Parathyroid adenoma (tissue), 2 donors: ENCODE measurements at regions not wholly inside any gene's neighbourhood (a gene's known extent, or its start where the extent isn't known, plus 50 kb on each side); places are given as distances from the start of the nearest gene placed in this dataset.

Experiments used
- H2AFZ ChIP-seq: fragments of 300-600 bp; sonication (generic); one replicate; pipeline ENCODE4 v1.7.0; 2017; ENCODE audit warnings: antibody characterized with exemption, mild to moderate bottlenecking
- H3K27ac ChIP-seq: fragments of 300-600 bp; sonication (generic); one replicate; pipeline ENCODE4 v1.7.0; 2017
- H3K27me3 ChIP-seq: fragments of 300-600 bp; sonication (generic); one replicate; pipeline ENCODE4 v1.7.0; 2017; ENCODE audit warnings: low read length; ENCODE audit not compliant: control insufficient read depth, insufficient read depth
- H3K36me3 ChIP-seq: fragments of 300-600 bp; sonication (generic); one replicate; pipeline ENCODE4 v1.7.0; 2017; ENCODE audit warnings: low read length; ENCODE audit not compliant: control insufficient read depth, insufficient read depth
- H3K4me1 ChIP-seq: fragments of 300-600 bp; sonication (generic); one replicate; pipeline ENCODE4 v1.7.0; 2017; ENCODE audit warnings: control low read depth
- H3K4me2 ChIP-seq: fragments of 300-600 bp; sonication (generic); one replicate; pipeline ENCODE4 v1.7.0; 2017; ENCODE audit warnings: low read length
- H3K4me3 ChIP-seq: fragments of 300-600 bp; sonication (generic); one replicate; pipeline ENCODE4 v1.7.0; 2017; ENCODE audit warnings: low read depth, low read length
- H3K79me2 ChIP-seq: fragments of 300-600 bp; sonication (generic); one replicate; pipeline ENCODE4 v1.7.0; 2017; ENCODE audit warnings: control low read depth
- H3K9ac ChIP-seq: fragments of 300-600 bp; sonication (generic); one replicate; pipeline ENCODE4 v1.7.0; 2017; ENCODE audit warnings: mild to moderate bottlenecking
- H3K9me3 ChIP-seq: fragments of 300-600 bp; sonication (generic); one replicate; pipeline ENCODE4 v1.7.0; 2017; ENCODE audit warnings: low read length; ENCODE audit not compliant: control insufficient read depth
- TF ChIP-seq, protein P1 (sequence below): fragments of 300-600 bp; sonication (generic); IDR thresholded peaks from one replicate; pipeline ENCODE4 v1.7.0; 2017; ENCODE audit warnings: antibody characterized with exemption, mild to moderate bottlenecking
- donor health status: primary hyperparathyroidism.

DNA sequence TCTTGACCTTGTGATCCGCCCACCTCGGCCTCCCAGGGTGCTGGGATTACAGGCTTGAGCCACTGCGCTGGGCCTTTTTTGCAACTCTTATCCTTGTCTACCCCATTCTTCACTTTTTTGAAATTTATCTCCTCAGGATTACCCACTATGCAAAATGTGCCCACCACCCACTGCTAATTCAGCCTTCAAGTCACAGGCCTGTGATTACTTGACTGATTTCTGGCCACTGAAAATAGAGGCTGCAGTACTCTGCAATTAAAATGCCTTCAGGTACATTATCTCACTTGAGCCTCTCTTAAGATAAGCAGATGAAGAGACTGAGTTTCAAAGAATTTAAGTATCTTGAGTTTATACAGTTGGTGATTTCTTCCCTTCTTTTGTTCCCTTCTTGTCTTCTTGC, 112.4 kb upstream of the SPATA31D4 start:
- no peak overlapping the region for H3K9ac ChIP-seq
- H3K4me3 ChIP-seq, result no peak overlapping the region
- no peak overlapping the region for H2AFZ ChIP-seq
- no peak overlapping the region for H3K4me2 ChIP-seq
- no peaks in the 10 kb centered on the region for H3K27me3 ChIP-seq
- no peak overlapping the region for H3K27ac ChIP-seq
- H3K36me3 ChIP-seq, result no peaks in the 10 kb centered on the region
- H3K4me1 ChIP-seq, result no peaks in the 10 kb centered on the region
- H3K9me3 ChIP-seq, result no peaks in the 10 kb centered on the region
- TF ChIP-seq, protein P1, sequence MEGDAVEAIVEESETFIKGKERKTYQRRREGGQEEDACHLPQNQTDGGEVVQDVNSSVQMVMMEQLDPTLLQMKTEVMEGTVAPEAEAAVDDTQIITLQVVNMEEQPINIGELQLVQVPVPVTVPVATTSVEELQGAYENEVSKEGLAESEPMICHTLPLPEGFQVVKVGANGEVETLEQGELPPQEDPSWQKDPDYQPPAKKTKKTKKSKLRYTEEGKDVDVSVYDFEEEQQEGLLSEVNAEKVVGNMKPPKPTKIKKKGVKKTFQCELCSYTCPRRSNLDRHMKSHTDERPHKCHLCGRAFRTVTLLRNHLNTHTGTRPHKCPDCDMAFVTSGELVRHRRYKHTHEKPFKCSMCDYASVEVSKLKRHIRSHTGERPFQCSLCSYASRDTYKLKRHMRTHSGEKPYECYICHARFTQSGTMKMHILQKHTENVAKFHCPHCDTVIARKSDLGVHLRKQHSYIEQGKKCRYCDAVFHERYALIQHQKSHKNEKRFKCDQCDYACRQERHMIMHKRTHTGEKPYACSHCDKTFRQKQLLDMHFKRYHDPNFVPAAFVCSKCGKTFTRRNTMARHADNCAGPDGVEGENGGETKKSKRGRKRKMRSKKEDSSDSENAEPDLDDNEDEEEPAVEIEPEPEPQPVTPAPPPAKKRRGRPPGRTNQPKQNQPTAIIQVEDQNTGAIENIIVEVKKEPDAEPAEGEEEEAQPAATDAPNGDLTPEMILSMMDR, result no peak
- H3K79me2 ChIP-seq, result no peaks in the 10 kb centered on the region

GRCh38 chr9:81819155-81819554, 109.1 kb upstream of the SPATA31D4 start:
- H3K27ac ChIP-seq, result no peak overlapping the region
- no peaks in the 10 kb centered on the region for H3K36me3 ChIP-seq
- H3K27me3 ChIP-seq, result no peaks in the 10 kb centered on the region
- no peaks in the 10 kb centered on the region for H3K9me3 ChIP-seq
- H2AFZ ChIP-seq, result no peak overlapping the region
- TF ChIP-seq, protein P1, result no peak
- H3K4me2 ChIP-seq, result no peak overlapping the region
- no peak overlapping the region for H3K9ac ChIP-seq
- no peaks in the 10 kb centered on the region for H3K79me2 ChIP-seq
- H3K4me1 ChIP-seq, result no peaks in the 10 kb centered on the region
- no peak overlapping the region for H3K4me3 ChIP-seq

GRCh38 chr9:81819859-81820546, 108.2 kb upstream of the SPATA31D4 start:
- H3K9ac ChIP-seq, result no peak overlapping the region
- no peaks in the 10 kb centered on the region for H3K79me2 ChIP-seq
- H3K27ac ChIP-seq, result no peak overlapping the region

DNA sequence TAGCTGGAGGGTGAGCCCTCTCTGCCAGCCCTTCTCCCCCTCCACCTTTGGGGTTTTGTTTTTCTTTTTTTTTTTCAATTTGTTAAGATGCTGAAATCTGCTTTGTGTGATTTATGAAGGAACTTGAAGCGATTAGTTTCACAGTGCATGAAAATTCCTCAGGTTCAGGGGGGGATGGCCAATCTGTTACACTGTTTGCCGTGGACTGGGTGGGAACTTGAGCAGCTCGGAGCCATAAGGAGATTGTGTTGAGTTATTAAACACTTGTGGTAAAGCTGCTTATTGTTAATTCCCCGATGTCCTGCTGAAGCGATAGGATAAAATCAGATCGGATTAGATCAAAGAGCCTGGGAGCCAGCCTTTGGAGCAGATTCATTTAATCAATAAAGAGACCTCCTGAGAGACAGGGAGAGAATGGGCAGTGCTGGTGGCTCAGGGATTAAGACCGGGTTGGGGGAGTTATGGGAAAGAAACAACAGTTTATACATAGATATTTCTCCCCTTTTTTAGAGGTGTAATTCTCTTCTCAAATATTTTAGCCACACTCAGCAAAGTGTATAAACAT, 105.8 kb upstream of the SPATA31D4 start:
- Histone ChIP-seq H3K27me3 (no peaks in the 10 kb centered on the region), H3K4me3 (no peak overlapping the region)
- TF ChIP-seq, protein P1, result no peak

More at GRCh38 chr9:81819859-81820546, 108.2 kb upstream of the SPATA31D4 start:
- TF ChIP-seq, protein P1, result no peak
- Histone ChIP-seq H2AFZ (no peak overlapping the region), H3K4me1 (no peaks in the 10 kb centered on the region), H3K27me3 (no peaks in the 10 kb centered on the region), H3K4me2 (no peak overlapping the region), H3K4me3 (no peak overlapping the region), H3K36me3 (no peaks in the 10 kb centered on the region), H3K9me3 (no peaks in the 10 kb centered on the region)

DNA sequence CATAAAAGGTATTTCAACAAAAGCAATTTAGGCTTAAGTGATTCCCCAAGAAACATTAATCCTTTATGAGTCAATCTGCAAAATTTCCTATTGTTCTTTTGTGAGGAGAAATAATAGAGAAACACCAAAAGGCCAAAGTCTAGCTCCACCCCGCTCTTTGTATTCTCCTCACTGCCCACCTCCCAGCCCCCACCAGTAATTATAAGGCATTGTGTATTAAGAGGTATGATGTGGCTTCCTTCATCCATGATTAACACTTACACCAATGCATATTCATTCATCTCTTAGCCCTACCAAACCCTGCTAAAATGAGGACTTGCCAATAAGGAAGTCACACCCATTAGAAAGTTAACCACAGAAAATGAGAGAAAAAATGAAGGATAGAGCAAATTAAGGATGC, 105.3 kb upstream of the SPATA31D4 start:
- TF ChIP-seq, protein P1, result no peak
- Histone ChIP-seq H3K36me3 (no peaks in the 10 kb centered on the region), H3K9me3 (no peaks in the 10 kb centered on the region)

More for the DNA sequence above, 105.8 kb upstream of the SPATA31D4 start:
- Histone ChIP-seq H3K36me3 (no peaks in the 10 kb centered on the region), H2AFZ (no peak overlapping the region), H3K4me2 (no peak overlapping the region), H3K4me1 (no peaks in the 10 kb centered on the region), H3K27ac (no peak overlapping the region), H3K9ac (no peak overlapping the region), H3K9me3 (no peaks in the 10 kb centered on the region), H3K79me2 (no peaks in the 10 kb centered on the region)

More for the DNA sequence above, 105.3 kb upstream of the SPATA31D4 start:
- no peak overlapping the region for H3K4me2 ChIP-seq
- H2AFZ ChIP-seq, result no peak overlapping the region
- no peaks in the 10 kb centered on the region for H3K4me1 ChIP-seq
- H3K27ac ChIP-seq, result no peak overlapping the region
- no peaks in the 10 kb centered on the region for H3K79me2 ChIP-seq
- no peak overlapping the region for H3K4me3 ChIP-seq
- H3K9ac ChIP-seq, result no peak overlapping the region
- H3K27me3 ChIP-seq, result no peaks in the 10 kb centered on the region
